Neural cell (in vitro differentiated cells): ENCODE measurements at regions not wholly inside any gene's neighbourhood (a gene's known extent, or its start where the extent isn't known, plus 50 kb on each side); places are given as distances from the start of the nearest gene placed in this dataset.

Source experiments
- H2AFZ ChIP-seq: fragments of 200-600, 300-800 bp; sonication (generic), shearing (Covaris generic); 2 replicates; pipeline ENCODE4 v1.6.0; 2014; ENCODE audit warnings: low read depth, mild to moderate bottlenecking, antibody characterized with exemption, low read length, moderate library complexity
- H3F3A ChIP-seq: fragments of 200-600 bp; shearing (Covaris generic); 2 replicates; pipeline ENCODE4 v1.6.1; 2016; ENCODE audit warnings: mild to moderate bottlenecking, moderate library complexity, mixed read lengths, antibody characterized with exemption, low read length; ENCODE audit not compliant: insufficient read depth, poor library complexity, severe bottlenecking
- H3K27ac ChIP-seq: fragments of 200-600, 300-800 bp; sonication (generic), shearing (Covaris generic); 2 replicates; pipeline ENCODE4 v1.5.1; 2014; ENCODE audit warnings: mild to moderate bottlenecking, low read length, moderate library complexity
- H3K27me3 ChIP-seq: fragments of 300-800, 200-600 bp; sonication (generic), shearing (Covaris generic); 2 replicates; pipeline ENCODE4 v1.6.0; 2014; ENCODE audit warnings: mild to moderate bottlenecking, low read depth, low read length, moderate library complexity; ENCODE audit not compliant: insufficient read depth
- H3K36me3 ChIP-seq: fragments of 300-800, 200-600 bp; sonication (generic), shearing (Covaris generic); 2 replicates; pipeline ENCODE4 v1.5.1; 2014; ENCODE audit warnings: mild to moderate bottlenecking, antibody characterized with exemption, low read length, moderate library complexity; ENCODE audit not compliant: insufficient read depth
- H3K4me2 ChIP-seq: fragments of 300-800, 200-600 bp; sonication (generic), shearing (Covaris generic); 2 replicates; pipeline ENCODE4 v1.6.0; 2014; ENCODE audit warnings: mild to moderate bottlenecking, low read length
- H3K4me3 ChIP-seq: fragments of 300-800, 200-600 bp; sonication (generic), shearing (Covaris generic); 2 replicates; pipeline ENCODE4 v1.5.1; 2014; ENCODE audit warnings: mild to moderate bottlenecking, low read length, moderate library complexity
- H3K79me2 ChIP-seq: fragments of 200-600 bp; shearing (Covaris generic); replicated peaks from 2 replicates; pipeline ENCODE4 v1.6.0; 2014; ENCODE audit warnings: mild to moderate bottlenecking, low read length, moderate library complexity; ENCODE audit not compliant: insufficient read depth
- H3K9ac ChIP-seq: fragments of 300-800, 200-600 bp; sonication (generic), shearing (Covaris generic); 2 replicates; pipeline ENCODE4 v1.6.1; 2016; ENCODE audit warnings: mild to moderate bottlenecking, low read length, mixed read lengths
- H3K9me2 ChIP-seq: fragments of 200-600 bp; shearing (Covaris generic); 2 replicates; pipeline ENCODE4 v1.6.1; 2016; ENCODE audit warnings: mild to moderate bottlenecking, low read length, mixed read lengths; ENCODE audit not compliant: insufficient read depth
- H3K9me3 ChIP-seq: fragments of 200-600, 300-800 bp; sonication (generic), shearing (Covaris generic); 2 replicates; pipeline ENCODE4 v1.6.1; 2016; ENCODE audit warnings: mild to moderate bottlenecking, mixed run types, low read length, moderate library complexity, mixed read lengths
- H4K20me1 ChIP-seq: fragments of 200-600 bp; shearing (Covaris generic); 2 replicates; pipeline ENCODE4 v1.6.1; 2016; ENCODE audit warnings: mild to moderate bottlenecking, mixed run types; ENCODE audit not compliant: insufficient read depth
- CTCF ChIP-seq: fragments of 450-650 bp; IDR thresholded peaks from 2 replicates; pipeline ENCODE4 v1.5.1; 2014; ENCODE audit warnings: antibody characterized with exemption, mild to moderate bottlenecking, moderate library complexity; ENCODE audit not compliant: poor library complexity, severe bottlenecking
- EP300 ChIP-seq: fragments of 450-650 bp; conservative IDR thresholded peaks from 2 replicates; pipeline ENCODE4 v1.6.1; 2014; ENCODE audit warnings: antibody characterized with exemption, mild to moderate bottlenecking, moderate library complexity; ENCODE audit not compliant: poor library complexity, severe bottlenecking
- EZH2 ChIP-seq: fragments of 200-600, 300-800 bp; shearing (Covaris generic), sonication (generic); IDR thresholded peaks from 2 replicates; pipeline ENCODE4 v1.6.1; 2014; ENCODE audit warnings: antibody characterized with exemption, low read length, borderline replicate concordance, mild to moderate bottlenecking; ENCODE audit not compliant: insufficient read depth, poor library complexity, severe bottlenecking
- POLR2AphosphoS5 ChIP-seq: IDR thresholded peaks from 2 replicates; pipeline ENCODE4 v1.6.1; 2012
- RAD21 ChIP-seq: fragments of 450-650 bp; conservative IDR thresholded peaks from 2 replicates; pipeline ENCODE4 v1.6.1; 2014; ENCODE audit warnings: antibody characterized with exemption, mild to moderate bottlenecking, moderate library complexity
- REST ChIP-seq: IDR thresholded peaks from 2 replicates; pipeline ENCODE4 v1.6.1; 2012; ENCODE audit warnings: borderline replicate concordance
- SMC3 ChIP-seq: fragments of 450-650 bp; conservative IDR thresholded peaks from 2 replicates; pipeline ENCODE4 v1.6.1; 2014; ENCODE audit warnings: antibody characterized with exemption, mild to moderate bottlenecking, moderate library complexity; ENCODE audit not compliant: poor library complexity
- TAF1 ChIP-seq: IDR thresholded peaks from 2 replicates; pipeline ENCODE4 v1.6.1; 2012; ENCODE audit warnings: low read depth

DNA sequence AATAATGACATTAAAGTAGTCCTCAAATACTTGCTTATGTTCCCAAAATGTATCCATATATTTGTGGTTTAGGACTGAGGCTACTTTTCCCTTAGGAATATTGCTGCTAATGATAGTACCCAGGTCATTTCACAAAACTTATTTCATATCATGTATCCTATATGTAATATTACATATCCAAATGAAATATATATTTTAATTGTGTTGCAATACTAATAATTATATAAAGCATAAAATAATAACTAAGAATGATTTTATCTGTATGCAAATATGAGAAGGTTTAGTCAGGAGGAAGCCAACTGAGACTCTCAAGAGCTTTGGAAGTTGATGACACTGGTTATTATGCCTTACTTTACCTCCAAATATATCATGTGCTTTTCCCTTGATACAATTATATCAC, 231.5 kb upstream of the KLF14 start:
- no peak overlapping the region for H2AFZ ChIP-seq
- H3K27me3 ChIP-seq: no peaks in the 10 kb centered on the region
- no peak for TF ChIP-seq EP300
- TF ChIP-seq RAD21: no peak
- TF ChIP-seq CTCF: no peak
- TF ChIP-seq TAF1: no peak

GRCh38 chr7:130966246-130967009, 232.4 kb upstream of the KLF14 start:
- Histone ChIP-seq H3K9ac (no peak overlapping the region), H3K79me2 (no peaks in the 10 kb centered on the region), H3K9me3 (no peaks in the 10 kb centered on the region), H3K27me3 (no peaks in the 10 kb centered on the region), H2AFZ (no peak overlapping the region), H3F3A (no peaks in the 10 kb centered on the region), H4K20me1 (no peaks in the 10 kb centered on the region), H3K4me2 (no peak overlapping the region), H3K9me2 (no peaks in the 10 kb centered on the region), H3K4me3 (no peak overlapping the region), H3K27ac (no peak overlapping the region), H3K36me3 (no peaks in the 10 kb centered on the region)
- no peak for TF ChIP-seq REST
- TF ChIP-seq EZH2: no peak
- no peak for TF ChIP-seq POLR2AphosphoS5
- no peak for TF ChIP-seq SMC3
- no peak for TF ChIP-seq RAD21
- no peak for TF ChIP-seq TAF1
- no peak for TF ChIP-seq EP300
- no peak for TF ChIP-seq CTCF

More for the DNA sequence above, 231.5 kb upstream of the KLF14 start:
- Histone ChIP-seq H3K4me2 (no peak overlapping the region), H3K9me3 (no peaks in the 10 kb centered on the region), H4K20me1 (no peaks in the 10 kb centered on the region), H3F3A (no peaks in the 10 kb centered on the region), H3K9ac (no peak overlapping the region), H3K27ac (no peak overlapping the region), H3K4me3 (no peak overlapping the region), H3K79me2 (no peaks in the 10 kb centered on the region), H3K36me3 (no peaks in the 10 kb centered on the region), H3K9me2 (no peaks in the 10 kb centered on the region)
